ENCODE measurements at regions not wholly inside any gene's neighbourhood (a gene's known extent, or its start where the extent isn't known, plus 50 kb on each side); places are given as distances from the start of the nearest gene placed in this dataset.

DNA sequence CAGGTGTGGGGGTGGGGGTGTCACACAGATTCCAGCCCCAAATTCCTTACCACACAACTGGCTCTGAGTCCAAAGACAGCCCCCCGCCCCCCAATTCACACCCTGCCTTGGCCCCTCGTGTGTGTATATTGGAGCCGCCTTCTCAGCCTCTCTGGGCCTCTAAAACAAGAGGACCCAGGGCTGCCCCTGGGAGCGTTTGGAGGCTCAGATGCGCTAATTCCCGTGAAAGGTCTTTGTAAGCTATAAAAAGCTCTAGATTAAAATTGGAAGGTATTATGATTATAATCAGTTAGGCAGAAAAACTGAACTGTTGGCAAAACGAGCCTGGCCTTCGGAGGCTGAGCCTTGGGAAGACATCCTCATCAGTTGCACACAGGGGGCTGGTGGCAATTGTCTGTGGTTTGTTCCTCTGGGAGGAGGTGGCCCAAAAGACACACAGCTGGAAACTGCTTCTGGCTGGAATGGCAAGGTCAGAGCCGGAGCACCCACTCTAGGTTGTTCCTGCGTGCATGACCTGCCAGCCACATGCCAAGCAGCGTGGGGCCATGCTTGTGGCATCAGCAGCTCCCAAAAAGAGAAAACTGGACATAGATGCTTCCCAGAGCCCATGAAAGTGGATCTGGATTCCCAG is 118.5 kb downstream of the PHETA1 start:
- no peak overlapping the region for H3K4me2 ChIP-seq (ENCODE audit: low read length)
- H3F3A ChIP-seq (ENCODE audit: control insufficient read depth, insufficient read depth), result no peaks in the 10 kb centered on the region
- no peaks in the 10 kb centered on the region for H3K9me3 ChIP-seq (ENCODE audit: control insufficient read depth, insufficient read depth, low read length)
- TF ChIP-seq EZH2phosphoT487 (IDR thresholded peaks at IDR 0.05; ENCODE audit: borderline replicate concordance, low read length), result no peak
- TF ChIP-seq, protein P1, sequence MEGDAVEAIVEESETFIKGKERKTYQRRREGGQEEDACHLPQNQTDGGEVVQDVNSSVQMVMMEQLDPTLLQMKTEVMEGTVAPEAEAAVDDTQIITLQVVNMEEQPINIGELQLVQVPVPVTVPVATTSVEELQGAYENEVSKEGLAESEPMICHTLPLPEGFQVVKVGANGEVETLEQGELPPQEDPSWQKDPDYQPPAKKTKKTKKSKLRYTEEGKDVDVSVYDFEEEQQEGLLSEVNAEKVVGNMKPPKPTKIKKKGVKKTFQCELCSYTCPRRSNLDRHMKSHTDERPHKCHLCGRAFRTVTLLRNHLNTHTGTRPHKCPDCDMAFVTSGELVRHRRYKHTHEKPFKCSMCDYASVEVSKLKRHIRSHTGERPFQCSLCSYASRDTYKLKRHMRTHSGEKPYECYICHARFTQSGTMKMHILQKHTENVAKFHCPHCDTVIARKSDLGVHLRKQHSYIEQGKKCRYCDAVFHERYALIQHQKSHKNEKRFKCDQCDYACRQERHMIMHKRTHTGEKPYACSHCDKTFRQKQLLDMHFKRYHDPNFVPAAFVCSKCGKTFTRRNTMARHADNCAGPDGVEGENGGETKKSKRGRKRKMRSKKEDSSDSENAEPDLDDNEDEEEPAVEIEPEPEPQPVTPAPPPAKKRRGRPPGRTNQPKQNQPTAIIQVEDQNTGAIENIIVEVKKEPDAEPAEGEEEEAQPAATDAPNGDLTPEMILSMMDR (IDR thresholded peaks at IDR 0.05; ENCODE audit: low read depth, low read length, poor library complexity, severe bottlenecking), result no peak
- no peaks in the 10 kb centered on the region for H4K20me1 ChIP-seq (ENCODE audit: control insufficient read depth, insufficient read depth, low read depth, low read length)
- H3K79me2 ChIP-seq (ENCODE audit: control insufficient read depth, low read length), result no peaks in the 10 kb centered on the region
- no peaks in the 10 kb centered on the region for H3K9me2 ChIP-seq (replicated peaks; ENCODE audit: control insufficient read depth, low read length)
- H3K4me3 ChIP-seq (ENCODE audit: low read length), result no peak overlapping the region
- no peaks in the 10 kb centered on the region for H3K4me1 ChIP-seq (ENCODE audit: control insufficient read depth, low read length)
- H3K27ac ChIP-seq (ENCODE audit: low read depth, low read length), result no peak overlapping the region
- H3K27me3 ChIP-seq (ENCODE audit: control insufficient read depth, low read length), result no peaks in the 10 kb centered on the region
- no peaks in the 10 kb centered on the region for H3K36me3 ChIP-seq (ENCODE audit: control insufficient read depth, low read length)

DNA sequence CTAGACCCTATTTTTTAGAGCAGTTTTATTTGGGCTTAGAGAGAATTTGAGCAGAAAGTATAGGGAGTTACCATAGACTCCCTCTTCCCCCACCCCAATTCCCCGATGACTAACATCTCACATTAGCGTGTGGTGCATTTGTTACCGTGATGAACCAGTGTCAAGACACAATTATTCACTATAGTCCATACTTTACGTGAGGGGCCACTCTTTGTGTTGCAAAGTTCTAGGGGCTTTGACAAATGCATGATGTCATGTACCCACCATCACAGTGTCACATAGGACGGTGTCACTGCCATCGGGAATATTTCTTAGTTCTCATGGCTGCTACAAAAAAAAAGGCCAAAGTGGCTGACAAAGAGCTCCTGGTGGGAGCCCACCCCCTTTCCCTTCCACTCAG is 119.1 kb downstream of the PHETA1 start:
- H3K36me3 ChIP-seq (ENCODE audit: control insufficient read depth, low read length), result no peaks in the 10 kb centered on the region
- no peak overlapping the region for H3K4me2 ChIP-seq (ENCODE audit: low read length)
- no peaks in the 10 kb centered on the region for H3K4me1 ChIP-seq (ENCODE audit: control insufficient read depth, low read length)
- no peak overlapping the region for H3K4me3 ChIP-seq (ENCODE audit: low read length)
- H3K9me3 ChIP-seq (ENCODE audit: control insufficient read depth, insufficient read depth, low read length), result no peaks in the 10 kb centered on the region
- no peak overlapping the region for H3K27ac ChIP-seq (ENCODE audit: low read depth, low read length)
- no peaks in the 10 kb centered on the region for H4K20me1 ChIP-seq (ENCODE audit: control insufficient read depth, insufficient read depth, low read depth, low read length)
- no peaks in the 10 kb centered on the region for H3K79me2 ChIP-seq (ENCODE audit: control insufficient read depth, low read length)
- TF ChIP-seq, protein P1 (IDR thresholded peaks at IDR 0.05; ENCODE audit: low read depth, low read length, poor library complexity, severe bottlenecking), result no peak
- no peak for TF ChIP-seq EZH2phosphoT487 (IDR thresholded peaks at IDR 0.05; ENCODE audit: borderline replicate concordance, low read length)
- H3K9me2 ChIP-seq (replicated peaks; ENCODE audit: control insufficient read depth, low read length), result no peaks in the 10 kb centered on the region
- H3F3A ChIP-seq (ENCODE audit: control insufficient read depth, insufficient read depth), result no peaks in the 10 kb centered on the region
- H3K27me3 ChIP-seq (ENCODE audit: control insufficient read depth, low read length), result no peaks in the 10 kb centered on the region

DNA sequence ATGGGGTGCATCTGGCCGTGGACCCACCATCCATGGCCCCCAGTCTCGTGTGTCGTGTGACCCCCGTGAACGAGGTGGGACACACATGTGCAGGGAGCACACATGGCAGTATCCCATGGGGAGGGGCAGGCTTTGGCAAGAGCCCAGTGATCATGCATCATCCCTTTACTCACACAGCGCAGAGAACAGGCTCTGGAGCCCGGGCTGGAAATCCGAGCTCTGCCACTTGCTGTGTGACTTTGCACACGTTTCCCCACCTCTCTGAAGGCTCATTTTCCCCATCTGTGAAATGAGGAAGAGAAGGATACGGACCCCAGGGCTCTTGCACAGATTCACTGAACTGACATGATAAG is 119.9 kb downstream of the PHETA1 start:
- H3K9me2 ChIP-seq (replicated peaks; ENCODE audit: control insufficient read depth, low read length), result no peaks in the 10 kb centered on the region
- H4K20me1 ChIP-seq (ENCODE audit: control insufficient read depth, insufficient read depth, low read depth, low read length), result no peaks in the 10 kb centered on the region
- H3K79me2 ChIP-seq (ENCODE audit: control insufficient read depth, low read length), result no peaks in the 10 kb centered on the region
- no peaks in the 10 kb centered on the region for H3K36me3 ChIP-seq (ENCODE audit: control insufficient read depth, low read length)
- no peaks in the 10 kb centered on the region for H3K27me3 ChIP-seq (ENCODE audit: control insufficient read depth, low read length)
- H3K27ac ChIP-seq (ENCODE audit: low read depth, low read length), result no peak overlapping the region
- no peaks in the 10 kb centered on the region for H3K9me3 ChIP-seq (ENCODE audit: control insufficient read depth, insufficient read depth, low read length)
- H3K4me2 ChIP-seq (ENCODE audit: low read length), result no peak overlapping the region
- H3F3A ChIP-seq (ENCODE audit: control insufficient read depth, insufficient read depth), result no peaks in the 10 kb centered on the region
- TF ChIP-seq EZH2phosphoT487 (IDR thresholded peaks at IDR 0.05; ENCODE audit: borderline replicate concordance, low read length), result no peak
- TF ChIP-seq, protein P1 (IDR thresholded peaks at IDR 0.05; ENCODE audit: low read depth, low read length, poor library complexity, severe bottlenecking), result no peak
- no peaks in the 10 kb centered on the region for H3K4me1 ChIP-seq (ENCODE audit: control insufficient read depth, low read length)
- H3K4me3 ChIP-seq (ENCODE audit: low read length), result no peak overlapping the region
